RWPE1 (cell line): ENCODE measurements at regions not wholly inside any gene's neighbourhood (a gene's known extent, or its start where the extent isn't known, plus 50 kb on each side); places are given as distances from the start of the nearest gene placed in this dataset.

Source experiments
- CTCF ChIA-PET: fragments of 350-600 bp; sonication (Branson Sonifier 250); formaldehyde crosslinking; extraction: SDS; loops from one replicate; lab custom pipeline; 2021; lab: Yijun Ruan, JAX
- POLR2A ChIA-PET: fragments of 400-600 bp; formaldehyde crosslinking; extraction: SDS; loops from one replicate; lab custom pipeline; 2020; ENCODE audit warnings: antibody characterized with exemption; ENCODE audit not compliant: low non-redundant PET; lab: Yijun Ruan, JAX
- DNase-seq: peaks from one replicate; pipeline ENCODE4 v3.0.0; 2012; ENCODE audit warnings: low spot score
- H3K27ac ChIP-seq: fragments of 450-650 bp; 2 replicates; pipeline ENCODE4 v1.5.1; 2017
- TF ChIP-seq, protein P1 (sequence below): fragments of 450-650 bp; conservative IDR thresholded peaks from 2 replicates; pipeline ENCODE4 v1.5.1; 2017; ENCODE audit warnings: low read depth, mild to moderate bottlenecking

DNA sequence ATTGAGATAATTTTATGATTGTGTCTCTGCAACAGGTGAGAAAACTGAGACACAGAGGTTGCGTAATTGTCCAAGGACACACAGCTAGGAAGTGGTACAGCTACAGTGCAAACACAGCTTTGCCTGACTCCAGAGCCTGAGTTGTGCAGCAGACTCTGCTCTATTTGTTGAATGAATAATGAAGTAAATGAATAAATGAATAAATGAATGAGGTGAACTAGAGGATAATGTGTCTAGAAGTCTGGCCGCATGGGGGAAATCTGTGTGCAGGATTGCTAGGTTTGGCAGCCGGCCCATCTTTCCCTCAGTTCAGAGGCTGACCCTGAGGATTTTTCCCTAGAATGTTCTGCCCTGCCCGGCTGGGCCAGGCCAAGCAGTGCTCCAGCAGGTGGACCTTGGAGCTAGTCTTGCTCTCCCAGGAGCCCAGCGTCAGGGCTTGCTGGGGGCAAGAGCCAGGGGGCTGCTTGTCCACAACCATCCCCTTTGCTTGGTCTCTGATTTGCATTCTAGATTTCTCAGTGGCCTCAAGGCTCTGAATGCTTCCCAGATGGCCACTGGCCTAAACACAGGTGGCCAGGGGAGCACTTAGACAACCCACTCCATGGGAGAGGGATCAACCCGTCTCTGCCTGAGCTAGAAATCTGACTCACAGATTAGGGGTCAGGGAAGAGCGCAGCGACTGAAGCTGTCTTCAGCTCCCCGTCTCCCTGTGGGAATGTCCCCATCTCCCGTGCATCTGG lies 225.2 kb downstream of the C12orf75 start:
- ChIA-PET POLR2A (no interaction called here), CTCF (interaction anchor here (0.6 kb wide), 1 partner anchor 10 kb away, joined by 3 read pairs; no protein-coding TSS in a partner anchor)
- TF ChIP-seq, protein P1, sequence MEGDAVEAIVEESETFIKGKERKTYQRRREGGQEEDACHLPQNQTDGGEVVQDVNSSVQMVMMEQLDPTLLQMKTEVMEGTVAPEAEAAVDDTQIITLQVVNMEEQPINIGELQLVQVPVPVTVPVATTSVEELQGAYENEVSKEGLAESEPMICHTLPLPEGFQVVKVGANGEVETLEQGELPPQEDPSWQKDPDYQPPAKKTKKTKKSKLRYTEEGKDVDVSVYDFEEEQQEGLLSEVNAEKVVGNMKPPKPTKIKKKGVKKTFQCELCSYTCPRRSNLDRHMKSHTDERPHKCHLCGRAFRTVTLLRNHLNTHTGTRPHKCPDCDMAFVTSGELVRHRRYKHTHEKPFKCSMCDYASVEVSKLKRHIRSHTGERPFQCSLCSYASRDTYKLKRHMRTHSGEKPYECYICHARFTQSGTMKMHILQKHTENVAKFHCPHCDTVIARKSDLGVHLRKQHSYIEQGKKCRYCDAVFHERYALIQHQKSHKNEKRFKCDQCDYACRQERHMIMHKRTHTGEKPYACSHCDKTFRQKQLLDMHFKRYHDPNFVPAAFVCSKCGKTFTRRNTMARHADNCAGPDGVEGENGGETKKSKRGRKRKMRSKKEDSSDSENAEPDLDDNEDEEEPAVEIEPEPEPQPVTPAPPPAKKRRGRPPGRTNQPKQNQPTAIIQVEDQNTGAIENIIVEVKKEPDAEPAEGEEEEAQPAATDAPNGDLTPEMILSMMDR, result no peak
- no peak for DNase-seq
- no peak overlapping the region for H3K27ac ChIP-seq

- ChIA-PET POLR2A (no interaction called here), CTCF (interaction anchor here (0.7 kb wide), 1 partner anchor 297 kb away, joined by 6 read pairs; no protein-coding TSS in a partner anchor)
- no peak for DNase-seq
- H3K27ac ChIP-seq, result no peak overlapping the region
- TF ChIP-seq, protein P1, result no peak
These were observed 228.8 kb downstream of the C12orf75 start for GRCh38 chr12:105559310-105559709.

GRCh38 chr12:105561546-105562198 lies 231.2 kb downstream of the C12orf75 start:
- peak overlapping the region; percentile 98 for H3K27ac ChIP-seq
- peak; percentile 45 for DNase-seq
- ChIA-PET POLR2A (no interaction called here), CTCF (interaction anchor here (0.6 to 0.7 kb wide), 4 partner anchors 20 to 1034 kb away, joined by 3 to 4 read pairs (median 3); no protein-coding TSS in a partner anchor)
- TF ChIP-seq, protein P1, result no peak

DNA sequence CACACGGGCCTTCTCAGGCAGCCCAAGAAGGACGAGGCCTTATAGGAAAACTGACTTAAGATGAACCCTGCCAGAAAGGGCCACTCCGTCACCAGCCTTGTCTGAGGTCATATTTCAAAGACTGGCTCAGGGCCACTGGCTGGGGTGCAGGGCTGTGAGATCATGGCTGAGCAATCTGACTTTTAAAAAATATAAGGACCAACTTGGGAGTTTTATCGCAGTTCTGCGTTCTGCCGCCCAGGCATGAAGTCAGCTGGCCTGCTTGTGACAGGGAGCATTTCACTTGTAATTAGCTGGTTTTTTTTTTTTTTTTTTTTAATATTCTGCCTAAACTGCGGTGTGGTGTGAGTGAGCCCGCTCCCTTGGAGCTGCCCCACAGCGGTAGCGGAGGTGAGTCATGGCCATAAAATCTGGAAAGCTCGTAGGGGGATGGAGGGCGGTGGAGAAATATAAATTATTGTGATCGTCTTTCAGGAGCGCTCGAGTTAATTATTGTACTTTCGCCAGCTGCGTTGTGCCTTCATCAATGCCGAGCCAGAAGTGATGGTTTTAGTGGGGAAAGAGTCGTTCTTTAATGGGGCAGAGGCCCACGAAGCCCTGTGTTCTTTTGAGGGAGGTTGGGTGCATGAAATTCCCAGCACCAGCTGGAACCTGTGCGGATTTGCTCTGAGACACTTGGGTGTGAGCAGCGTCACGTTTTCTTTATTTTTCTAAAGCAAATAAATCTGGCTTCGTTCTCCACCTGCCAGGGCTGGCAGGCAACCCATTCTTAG lies 231.9 kb downstream of the C12orf75 start:
- POLR2A ChIA-PET, result no interaction called here
- H3K27ac ChIP-seq, result peak overlapping the region; percentile 98
- TF ChIP-seq, protein P1, result no peak
- peak; percentile 88 for DNase-seq
- CTCF ChIA-PET, result interaction anchor here (0.6 to 0.7 kb wide), 5 partner anchors 73 to 1034 kb away, joined by 3 to 6 read pairs (median 3); no protein-coding TSS in a partner anchor

- TF ChIP-seq, protein P1, result no peak
- ChIA-PET CTCF (no interaction called here), POLR2A (no interaction called here)
- no peak overlapping the region for H3K27ac ChIP-seq
- DNase-seq, result no peak
These were observed 236.6 kb downstream of the C12orf75 start for GRCh38 chr12:105567061-105567460.

- TF ChIP-seq, protein P1, result no peak
- DNase-seq, result no peak
- POLR2A ChIA-PET, result no interaction called here
- no peak overlapping the region for H3K27ac ChIP-seq
- CTCF ChIA-PET, result no interaction called here
These were observed 239.4 kb downstream of the C12orf75 start for GRCh38 chr12:105569886-105570285.
